ENCODE measurements at regions not wholly inside any gene's neighbourhood (a gene's known extent, or its start where the extent isn't known, plus 50 kb on each side); places are given as distances from the start of the nearest gene placed in this dataset.

GRCh38 chr2:195122653-195123052 is 534.4 kb upstream of the SLC39A10 start:
- TF ChIP-seq RAD21 (IDR thresholded peaks at IDR 0.05; ENCODE audit: low read depth) (no peak), CREB1 (IDR thresholded peaks at IDR 0.05; ENCODE audit: low read depth) (no peak), EP300 (IDR thresholded peaks at IDR 0.05; ENCODE audit: borderline replicate concordance) (no peak), TEAD4 (IDR thresholded peaks at IDR 0.05) (no peak), TAF1 (IDR thresholded peaks at IDR 0.05; ENCODE audit: low read depth) (no peak), ZBTB7A (IDR thresholded peaks at IDR 0.05; ENCODE audit: low read depth) (no peak), CEBPB (IDR thresholded peaks at IDR 0.05) (no peak), MAX (IDR thresholded peaks at IDR 0.05) (no peak), YY1 (IDR thresholded peaks at IDR 0.05; ENCODE audit: low read depth) (no peak), USF1 (IDR thresholded peaks at IDR 0.05) (no peak), TCF12 (IDR thresholded peaks at IDR 0.05; ENCODE audit: low read depth) (no peak), FOXM1 (IDR thresholded peaks at IDR 0.05; ENCODE audit: borderline replicate concordance, low read depth) (no peak)
- TF ChIP-seq, protein P1, sequence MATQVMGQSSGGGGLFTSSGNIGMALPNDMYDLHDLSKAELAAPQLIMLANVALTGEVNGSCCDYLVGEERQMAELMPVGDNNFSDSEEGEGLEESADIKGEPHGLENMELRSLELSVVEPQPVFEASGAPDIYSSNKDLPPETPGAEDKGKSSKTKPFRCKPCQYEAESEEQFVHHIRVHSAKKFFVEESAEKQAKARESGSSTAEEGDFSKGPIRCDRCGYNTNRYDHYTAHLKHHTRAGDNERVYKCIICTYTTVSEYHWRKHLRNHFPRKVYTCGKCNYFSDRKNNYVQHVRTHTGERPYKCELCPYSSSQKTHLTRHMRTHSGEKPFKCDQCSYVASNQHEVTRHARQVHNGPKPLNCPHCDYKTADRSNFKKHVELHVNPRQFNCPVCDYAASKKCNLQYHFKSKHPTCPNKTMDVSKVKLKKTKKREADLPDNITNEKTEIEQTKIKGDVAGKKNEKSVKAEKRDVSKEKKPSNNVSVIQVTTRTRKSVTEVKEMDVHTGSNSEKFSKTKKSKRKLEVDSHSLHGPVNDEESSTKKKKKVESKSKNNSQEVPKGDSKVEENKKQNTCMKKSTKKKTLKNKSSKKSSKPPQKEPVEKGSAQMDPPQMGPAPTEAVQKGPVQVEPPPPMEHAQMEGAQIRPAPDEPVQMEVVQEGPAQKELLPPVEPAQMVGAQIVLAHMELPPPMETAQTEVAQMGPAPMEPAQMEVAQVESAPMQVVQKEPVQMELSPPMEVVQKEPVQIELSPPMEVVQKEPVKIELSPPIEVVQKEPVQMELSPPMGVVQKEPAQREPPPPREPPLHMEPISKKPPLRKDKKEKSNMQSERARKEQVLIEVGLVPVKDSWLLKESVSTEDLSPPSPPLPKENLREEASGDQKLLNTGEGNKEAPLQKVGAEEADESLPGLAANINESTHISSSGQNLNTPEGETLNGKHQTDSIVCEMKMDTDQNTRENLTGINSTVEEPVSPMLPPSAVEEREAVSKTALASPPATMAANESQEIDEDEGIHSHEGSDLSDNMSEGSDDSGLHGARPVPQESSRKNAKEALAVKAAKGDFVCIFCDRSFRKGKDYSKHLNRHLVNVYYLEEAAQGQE (IDR thresholded peaks at IDR 0.05; ENCODE audit: low read depth), result no peak
